HCT116 (cell line): ENCODE measurements at regions not wholly inside any gene's neighbourhood (a gene's known extent, or its start where the extent isn't known, plus 50 kb on each side); places are given as distances from the start of the nearest gene placed in this dataset.

Experiments
- ATAC-seq: fragments of 200-7000 bp; cut with Tn5 transposase; 2 replicates; pipeline ENCODE4 v1.9.1; 2020; ENCODE audit warnings: mild to moderate bottlenecking, moderate library complexity
- BruUV-seq: library from RNA; stranded (reverse); fragments of 400-500 nt; replicated peaks from 2 replicates; lab custom pipeline; 2021; lab: Mats Ljungman, UMichigan
- CTCF ChIA-PET: fragments of 300-600 bp; sonication (Branson Sonifier 250); formaldehyde crosslinking; loops from one replicate; lab custom pipeline; 2021; ENCODE audit warnings: antibody characterized with exemption; lab: Charles Lee
- POLR2A ChIA-PET: fragments of 300-600, 350-600 bp; sonication (Branson Sonifier 250); formaldehyde crosslinking; loops from one replicate; lab custom pipeline; 2021; ENCODE audit warnings: antibody characterized with exemption; lab: Charles Lee
- RAD21 ChIA-PET, 2 experiments: fragments of 300-600 bp; sonication (Branson Sonifier 250); formaldehyde crosslinking; loops; one replicate each; lab custom pipeline; 2023; ENCODE audit warnings: low total read pairs in 2 of 2; ENCODE audit not compliant: uncharacterized antibody in 2 of 2, unreplicated experiment in 2 of 2, low non-redundant PET in 1 of 2; lab: Charles Lee
- DNase-seq: peaks from one replicate; pipeline ENCODE4 v3.0.0-alpha.2; 2010; ENCODE audit warnings: low read depth, low spot score
- H2AFZ ChIP-seq: fragments of 200-600 bp; shearing (Covaris generic), sonication (generic); 2 replicates; pipeline ENCODE4 v1.6.1; 2017; ENCODE audit warnings: low read depth, mixed run types, mixed read lengths, antibody characterized with exemption, low read length; ENCODE audit not compliant: poor library complexity, severe bottlenecking
- H3K27ac ChIP-seq: 2 replicates; pipeline ENCODE4 v1.5.1; 2012; ENCODE audit warnings: low read depth, low read length
- H3K27me3 ChIP-seq: fragments of 200-600 bp; sonication (generic); 2 replicates; pipeline ENCODE4 v1.6.1; 2016; ENCODE audit warnings: mixed run types, low read length, mixed read lengths; ENCODE audit not compliant: insufficient read depth
- H3K36me3 ChIP-seq, 2 experiments: fragments of 200-500 bp in 1 of 2; fragments of 200-600 bp in 1 of 2; sonication (Bioruptor generic) in 1 of 2; sonication (generic) in 1 of 2; 2 replicates each; pipeline versions ENCODE4 v1.5.1 to v1.6.1; 2014 to 2016; ENCODE audit warnings: low read length in 2 of 2, inconsistent platforms in 1 of 2, mixed read lengths in 1 of 2, mixed run types in 1 of 2; ENCODE audit not compliant: insufficient read depth in 2 of 2, control insufficient read depth in 1 of 2
- H3K4me1 ChIP-seq, 2 experiments: fragments of 200-600 bp in 1 of 2; sonication (generic) in 1 of 2; 2 replicates each; pipeline versions ENCODE4 v1.5.1 to v1.6.1; 2012 to 2017; ENCODE audit warnings: low read length in 2 of 2, inconsistent platforms in 1 of 2, mild to moderate bottlenecking in 1 of 2, mixed read lengths in 1 of 2, mixed run types in 1 of 2, moderate library complexity in 1 of 2; ENCODE audit not compliant: insufficient read depth in 2 of 2, control insufficient read depth in 1 of 2
- H3K4me2 ChIP-seq: fragments of 200-600 bp; sonication (generic); 2 replicates; pipeline ENCODE4 v1.6.1; 2017; ENCODE audit warnings: mixed run types, low read length, mixed read lengths
- H3K4me3 ChIP-seq, 2 experiments: fragments of 200-600 bp in 1 of 2; sonication (generic) in 1 of 2; replicated peaks in 1 of 2; 2 replicates each; pipeline ENCODE4 v1.5.1; 2011 to 2016; ENCODE audit warnings: low read length in 2 of 2, control low read depth in 1 of 2, low read depth in 1 of 2, mild to moderate bottlenecking in 1 of 2, mixed read lengths in 1 of 2, mixed run types in 1 of 2
- H3K79me2 ChIP-seq: fragments of 200-600 bp; sonication (generic); 2 replicates; pipeline ENCODE4 v1.6.1; 2017; ENCODE audit warnings: mild to moderate bottlenecking, mixed run types, low read length, moderate library complexity, mixed read lengths; ENCODE audit not compliant: insufficient read depth
- H3K9ac ChIP-seq: fragments of 200-600 bp; sonication (generic); 2 replicates; pipeline ENCODE4 v1.6.1; 2016; ENCODE audit warnings: low read length, mixed read lengths
- H3K9me2 ChIP-seq: fragments of 200-600 bp; sonication (generic), shearing (Covaris generic); 2 replicates; pipeline ENCODE4 v1.6.1; 2017; ENCODE audit warnings: mixed run types, mild to moderate bottlenecking, moderate library complexity; ENCODE audit not compliant: insufficient read depth
- H3K9me3 ChIP-seq, 2 experiments: fragments of 200-500 bp in 1 of 2; fragments of 200-600 bp in 1 of 2; sonication (Bioruptor generic) in 1 of 2; sonication (generic) in 1 of 2; 2 replicates each; pipeline ENCODE4 v1.6.1; 2014 to 2017; ENCODE audit warnings: low read length in 2 of 2, mixed read lengths in 2 of 2, inconsistent platforms in 1 of 2, low read depth in 1 of 2, mild to moderate bottlenecking in 1 of 2, mixed run types in 1 of 2, moderate library complexity in 1 of 2; ENCODE audit not compliant: control insufficient read depth in 1 of 2, insufficient read depth in 1 of 2
- H4K20me1 ChIP-seq: fragments of 200-600 bp; sonication (generic), shearing (Covaris generic); 2 replicates; pipeline ENCODE4 v1.6.1; 2017; ENCODE audit warnings: mixed run types, mild to moderate bottlenecking, moderate library complexity; ENCODE audit not compliant: insufficient read depth
- ATF3 ChIP-seq: IDR thresholded peaks from 2 replicates; pipeline ENCODE4 v1.6.1; 2012
- CEBPB ChIP-seq: IDR thresholded peaks from 2 replicates; pipeline ENCODE4 v1.6.1; 2012; ENCODE audit warnings: low read depth
- EGR1 ChIP-seq: IDR thresholded peaks from 2 replicates; pipeline ENCODE4 v1.6.1; 2012; ENCODE audit warnings: low read depth
- EZH2 ChIP-seq: fragments of 200-600 bp; sonication (generic); IDR thresholded peaks from 2 replicates; pipeline ENCODE4 v1.6.1; 2017; ENCODE audit warnings: antibody characterized with exemption, mixed run types
- EZH2phosphoT487 ChIP-seq: fragments of 200-600 bp; IDR thresholded peaks from 2 replicates; pipeline ENCODE4 v1.6.1; 2018; ENCODE audit warnings: antibody characterized with exemption, borderline replicate concordance
- JUND ChIP-seq: IDR thresholded peaks from 2 replicates; pipeline ENCODE4 v1.6.1; 2012
- POLR2A ChIP-seq: IDR thresholded peaks from 2 replicates; pipeline ENCODE4 v1.7.0; 2011; ENCODE audit warnings: borderline replicate concordance; ENCODE audit not compliant: insufficient read depth, insufficient read length; ENCODE audit errors: extremely low read depth
- RAD21 ChIP-seq: IDR thresholded peaks from 2 replicates; pipeline ENCODE4 v1.6.1; 2012; ENCODE audit warnings: low read depth, mild to moderate bottlenecking
- REST ChIP-seq: IDR thresholded peaks from 2 replicates; pipeline ENCODE4 v1.6.1; 2012; ENCODE audit warnings: low read depth
- SIN3A ChIP-seq: IDR thresholded peaks from 2 replicates; pipeline ENCODE4 v1.6.1; 2012; ENCODE audit warnings: low read depth
- SP1 ChIP-seq: IDR thresholded peaks from 2 replicates; pipeline ENCODE4 v1.6.1; 2012; ENCODE audit warnings: low read depth
- SRF ChIP-seq: IDR thresholded peaks from 2 replicates; pipeline ENCODE4 v1.6.1; 2012; ENCODE audit warnings: low read depth
- TCF7L2 ChIP-seq: IDR thresholded peaks from 2 replicates; pipeline ENCODE4 v1.7.0; 2011; ENCODE audit warnings: borderline replicate concordance, inconsistent platforms; ENCODE audit not compliant: insufficient read depth, insufficient read length; ENCODE audit errors: extremely low read depth
- ZBTB33 ChIP-seq: IDR thresholded peaks from 2 replicates; pipeline ENCODE4 v1.6.1; 2011; ENCODE audit warnings: mild to moderate bottlenecking, low read length, moderate library complexity; ENCODE audit not compliant: insufficient replicate concordance; ENCODE audit errors: extremely low read depth
- ZFX ChIP-seq: fragments of 450-650 bp; IDR thresholded peaks from 2 replicates; pipeline ENCODE4 v1.6.1; 2017
- intact Hi-C: fragments of 100-400 bp; cut with micrococcal nuclease; formaldehyde crosslinking; loops from 2 replicates; pipeline ENCODE4 v1.10.0; 2022

GRCh38 chr7:41182782-41183181 lies 520.1 kb downstream of the INHBA start:
- H3K9ac ChIP-seq: no peak overlapping the region
- no peaks in the 10 kb centered on the region for H3K36me3 ChIP-seq
- H3K27me3 ChIP-seq: no peaks in the 10 kb centered on the region
- H3K79me2 ChIP-seq: no peaks in the 10 kb centered on the region
- ChIA-PET RAD21 (no interaction called here), CTCF (no interaction called here), POLR2A (no interaction called here)
- TF ChIP-seq SP1 (no peak), POLR2A (no peak), CEBPB (no peak), SIN3A (no peak), SRF (no peak), EGR1 (no peak), REST (no peak), RAD21 (no peak), JUND (no peak), TCF7L2 (no peak), ZFX (no peak), ATF3 (no peak), ZBTB33 (no peak), EZH2phosphoT487 (no peak), EZH2 (no peak)
- H4K20me1 ChIP-seq: no peaks in the 10 kb centered on the region
- no peak for DNase-seq
- ATAC-seq: no peak
- no TSS peak for BruUV-seq
- H2AFZ ChIP-seq: no peak overlapping the region
- H3K4me1 ChIP-seq: peaks cover 4 to 10% of the 10 kb centered on the region in 2 experiments; a peak in 3 of 4 replicates
- no peaks in the 10 kb centered on the region for H3K9me3 ChIP-seq
- H3K4me3 ChIP-seq: no peak overlapping the region
- no peaks in the 10 kb centered on the region for H3K9me2 ChIP-seq
- intact Hi-C loops: no loop called here
- no peak overlapping the region for H3K4me2 ChIP-seq
- no peak overlapping the region for H3K27ac ChIP-seq
